ENCODE measurements at regions not wholly inside any gene's neighbourhood (a gene's known extent, or its start where the extent isn't known, plus 50 kb on each side); places are given as distances from the start of the nearest gene placed in this dataset.
"Not testable (repeated sequence)": the region's sequence is repeated elsewhere in the genome, so short reads cannot be mapped to it uniquely, and the experiment has no call there.

- Mint-ChIP-seq H3K27ac (no peak overlapping the region), H3K36me3 (peaks cover 2% of the 10 kb centered on the region), H3K4me3 (no peak overlapping the region), H3K9me3 (peaks cover 12% of the 10 kb centered on the region), H3K4me1 (peaks cover under 1% of the 10 kb centered on the region), H3K27me3 (no peaks in the 10 kb centered on the region)
- DNase-seq = no peak
Measured at GRCh38 chr1:172851856-172852255, 193.0 kb downstream of the FASLG start.

GRCh38 chr1:172855983-172856382 is 194.8 kb downstream of the TNFSF18 start:
- H3K4me1 Mint-ChIP-seq, H3K4me3 Mint-ChIP-seq, H3K27me3 Mint-ChIP-seq, H3K27ac Mint-ChIP-seq, H3K9me3 Mint-ChIP-seq, H3K36me3 Mint-ChIP-seq, DNase-seq: not testable (repeated sequence)

GRCh38 chr1:172863031-172863430 is 187.7 kb downstream of the TNFSF18 start:
- Mint-ChIP-seq H3K9me3 (peaks cover 5% of the 10 kb centered on the region), H3K4me1 (peaks cover 5% of the 10 kb centered on the region), H3K27ac (no peak overlapping the region), H3K27me3 (no peaks in the 10 kb centered on the region), H3K36me3 (no peaks in the 10 kb centered on the region), H3K4me3 (no peak overlapping the region)
- DNase-seq = no peak

GRCh38 chr1:172867216-172867818 is 183.4 kb downstream of the TNFSF18 start:
- Mint-ChIP-seq H3K4me1 (peaks cover 28% of the 10 kb centered on the region), H3K27ac (peak overlapping the region; percentile 36), H3K36me3 (no peaks in the 10 kb centered on the region), H3K27me3 (no peaks in the 10 kb centered on the region), H3K9me3 (peaks cover 3% of the 10 kb centered on the region), H3K4me3 (no peak overlapping the region)
- no peak for DNase-seq

GRCh38 chr1:172870901-172871606 is 179.7 kb downstream of the TNFSF18 start:
- peak overlapping the region; percentile 72 for H3K27ac Mint-ChIP-seq
- peaks cover 43% of the 10 kb centered on the region for H3K4me1 Mint-ChIP-seq

GRCh38 chr1:172874950-172875349 is 175.8 kb downstream of the TNFSF18 start:
- H3K4me3 Mint-ChIP-seq = no peak overlapping the region
- no peak overlapping the region for H3K27ac Mint-ChIP-seq
- peaks cover 42% of the 10 kb centered on the region for H3K4me1 Mint-ChIP-seq
- peak; percentile 21 for DNase-seq
- no peaks in the 10 kb centered on the region for H3K36me3 Mint-ChIP-seq
- no peaks in the 10 kb centered on the region for H3K9me3 Mint-ChIP-seq
- no peaks in the 10 kb centered on the region for H3K27me3 Mint-ChIP-seq

More at GRCh38 chr1:172870901-172871606, 179.7 kb downstream of the TNFSF18 start:
- DNase-seq = peak; percentile 22
- H3K9me3 Mint-ChIP-seq = no peaks in the 10 kb centered on the region
- H3K4me3 Mint-ChIP-seq = no peak overlapping the region
- H3K27me3 Mint-ChIP-seq = no peaks in the 10 kb centered on the region
- no peaks in the 10 kb centered on the region for H3K36me3 Mint-ChIP-seq

- no peak overlapping the region for H3K27ac Mint-ChIP-seq
- DNase-seq = no peak
Measured at GRCh38 chr1:172875892-172876291, 174.8 kb downstream of the TNFSF18 start.

GRCh38 chr1:172882385-172882784 is 168.4 kb downstream of the TNFSF18 start:
- no peak overlapping the region for H3K27ac Mint-ChIP-seq
- H3K27me3 Mint-ChIP-seq = peaks cover 13% of the 10 kb centered on the region
- no peaks in the 10 kb centered on the region for H3K36me3 Mint-ChIP-seq
- DNase-seq = no peak
- peaks cover 20% of the 10 kb centered on the region for H3K4me1 Mint-ChIP-seq
- H3K9me3 Mint-ChIP-seq = no peaks in the 10 kb centered on the region
- no peak overlapping the region for H3K4me3 Mint-ChIP-seq

More at GRCh38 chr1:172875892-172876291, 174.8 kb downstream of the TNFSF18 start:
- Mint-ChIP-seq H3K4me3 (no peak overlapping the region), H3K4me1 (peaks cover 34% of the 10 kb centered on the region), H3K36me3 (no peaks in the 10 kb centered on the region), H3K27me3 (peaks cover 2% of the 10 kb centered on the region), H3K9me3 (no peaks in the 10 kb centered on the region)

- H3K4me3 Mint-ChIP-seq = no peak overlapping the region
- peaks cover 20% of the 10 kb centered on the region for H3K4me1 Mint-ChIP-seq
- no peak for DNase-seq
- no peaks in the 10 kb centered on the region for H3K36me3 Mint-ChIP-seq
- H3K27me3 Mint-ChIP-seq = peaks cover 13% of the 10 kb centered on the region
- H3K9me3 Mint-ChIP-seq = no peaks in the 10 kb centered on the region
- H3K27ac Mint-ChIP-seq = no peak overlapping the region
Measured at GRCh38 chr1:172882791-172883386, 167.9 kb downstream of the TNFSF18 start.

GRCh38 chr1:172883387-172883791 is 167.4 kb downstream of the TNFSF18 start:
- Mint-ChIP-seq H3K9me3 (no peaks in the 10 kb centered on the region), H3K4me3 (no peak overlapping the region), H3K4me1 (peaks cover 20% of the 10 kb centered on the region), H3K27ac (no peak overlapping the region), H3K27me3 (peaks cover 13% of the 10 kb centered on the region), H3K36me3 (no peaks in the 10 kb centered on the region)
- DNase-seq = no peak

GRCh38 chr1:172883844-172884243 is 166.9 kb downstream of the TNFSF18 start:
- DNase-seq = no peak
- H3K9me3 Mint-ChIP-seq = no peaks in the 10 kb centered on the region
- H3K4me1 Mint-ChIP-seq = peaks cover 20% of the 10 kb centered on the region
- H3K4me3 Mint-ChIP-seq = no peak overlapping the region
- H3K27ac Mint-ChIP-seq = no peak overlapping the region
- H3K27me3 Mint-ChIP-seq = peaks cover 13% of the 10 kb centered on the region
- H3K36me3 Mint-ChIP-seq = no peaks in the 10 kb centered on the region

GRCh38 chr1:172885411-172885810 is 165.3 kb downstream of the TNFSF18 start:
- Mint-ChIP-seq H3K9me3 (no peaks in the 10 kb centered on the region), H3K4me3 (no peak overlapping the region), H3K27ac (no peak overlapping the region), H3K4me1 (peaks cover 20% of the 10 kb centered on the region), H3K36me3 (no peaks in the 10 kb centered on the region), H3K27me3 (peaks cover 13% of the 10 kb centered on the region)
- no peak for DNase-seq

- peaks cover 20% of the 10 kb centered on the region for H3K4me1 Mint-ChIP-seq
- DNase-seq = no peak
- peaks cover 10% of the 10 kb centered on the region for H3K27me3 Mint-ChIP-seq
- no peak overlapping the region for H3K27ac Mint-ChIP-seq
- H3K4me3 Mint-ChIP-seq = no peak overlapping the region
- H3K36me3 Mint-ChIP-seq = no peaks in the 10 kb centered on the region
- no peaks in the 10 kb centered on the region for H3K9me3 Mint-ChIP-seq
Measured at GRCh38 chr1:172885971-172886370, 164.8 kb downstream of the TNFSF18 start.

- no peaks in the 10 kb centered on the region for H3K36me3 Mint-ChIP-seq
- no peak for DNase-seq
- peaks cover 20% of the 10 kb centered on the region for H3K4me1 Mint-ChIP-seq
- no peak overlapping the region for H3K4me3 Mint-ChIP-seq
- no peak overlapping the region for H3K27ac Mint-ChIP-seq
- H3K9me3 Mint-ChIP-seq = peaks cover 2% of the 10 kb centered on the region
- H3K27me3 Mint-ChIP-seq = peaks cover 4% of the 10 kb centered on the region
Measured at GRCh38 chr1:172887162-172887561, 163.6 kb downstream of the TNFSF18 start.

GRCh38 chr1:172893146-172893841 is 157.4 kb downstream of the TNFSF18 start:
- H3K4me3 Mint-ChIP-seq = no peak overlapping the region
- peaks cover 43% of the 10 kb centered on the region for H3K4me1 Mint-ChIP-seq
- DNase-seq = no peak
- peak overlapping the region; percentile 35 for H3K27ac Mint-ChIP-seq
- H3K9me3 Mint-ChIP-seq = peaks cover 7% of the 10 kb centered on the region
- no peaks in the 10 kb centered on the region for H3K36me3 Mint-ChIP-seq
- no peaks in the 10 kb centered on the region for H3K27me3 Mint-ChIP-seq

Data from activated naive CD8-positive, alpha-beta T cell treated with anti-CD3 and anti-CD28 coated beads for 36 hours (primary cell).